Kidney (tissue), 13 donors: ENCODE measurements at regions not wholly inside any gene's neighbourhood (a gene's known extent, or its start where the extent isn't known, plus 50 kb on each side); places are given as distances from the start of the nearest gene placed in this dataset.

Source experiments
- DNase-seq, 5 donors: peaks; one replicate each; pipeline ENCODE4 v3.0.0-alpha.2; 2013 to 2020
- FAIRE-seq: peaks from 2 replicates; lab custom pipeline; 2012; peaks lifted over from hg19 to GRCh38; lab: Jason Lieb, UNC
- H3K27ac ChIP-seq, 2 donors: one replicate each; pipeline ENCODE4 v1.7.0; 2013; ENCODE audit warnings: low read depth in 2 of 2, low read length in 2 of 2, inconsistent platforms in 1 of 2
- H3K27me3 ChIP-seq: one replicate; pipeline ENCODE4 v1.7.1; 2013; ENCODE audit warnings: low read length, inconsistent platforms; ENCODE audit not compliant: control insufficient read depth, insufficient read depth
- H3K36me3 ChIP-seq, 3 donors: one replicate each; pipeline versions ENCODE4 v1.7.0 to v1.7.1; 2013; ENCODE audit warnings: low read length in 3 of 3, control low read depth in 1 of 3, inconsistent platforms in 1 of 3; ENCODE audit not compliant: insufficient read depth in 3 of 3, control insufficient read depth in 2 of 3
- H3K4me1 ChIP-seq, 3 donors: one replicate each; pipeline versions ENCODE4 v1.7.0 to v1.7.1; 2013; ENCODE audit warnings: low read length in 3 of 3, inconsistent platforms in 1 of 3, low read depth in 1 of 3; ENCODE audit not compliant: control insufficient read depth in 2 of 3, insufficient read depth in 2 of 3
- H3K4me3 ChIP-seq, 3 donors: one replicate each; pipeline versions ENCODE4 v1.7.0 to v1.8.1; 2013; ENCODE audit warnings: low read length in 3 of 3, control low read depth in 1 of 3, inconsistent platforms in 1 of 3
- H3K9ac ChIP-seq, 3 donors: one replicate each; pipeline versions ENCODE4 v1.7.0 to v1.7.1; 2013; ENCODE audit warnings: low read length in 3 of 3, control low read depth in 1 of 3, inconsistent platforms in 1 of 3
- H3K9me3 ChIP-seq, 3 donors: one replicate each; pipeline versions ENCODE4 v1.7.0 to v1.7.1; 2013; ENCODE audit warnings: low read length in 3 of 3, control low read depth in 1 of 3, inconsistent platforms in 1 of 3; ENCODE audit not compliant: control insufficient read depth in 2 of 3, insufficient read depth in 1 of 3
- intact Hi-C: fragments of 100-400 bp; cut with DNase I; formaldehyde crosslinking; loops from one replicate; pipeline ENCODE4 v1.11.1; 2022
- TF ChIP-seq, protein P1 (sequence below): IDR thresholded peaks from 3 replicates; pipeline ENCODE4 v1.5.1; 2012; ENCODE audit warnings: mild to moderate bottlenecking, moderate library complexity, borderline replicate concordance; ENCODE audit not compliant: insufficient read depth; ENCODE audit errors: extremely low read depth
- donor health status: control.
- donor health status: control.
- donor health status: control.
- donor health status: control.
- donor health status: control.
- donor health status: DM: yes; HTN: yes; CAD: no.
- donor health status: Normal renal cell carcinoma (clear cell type).

DNA sequence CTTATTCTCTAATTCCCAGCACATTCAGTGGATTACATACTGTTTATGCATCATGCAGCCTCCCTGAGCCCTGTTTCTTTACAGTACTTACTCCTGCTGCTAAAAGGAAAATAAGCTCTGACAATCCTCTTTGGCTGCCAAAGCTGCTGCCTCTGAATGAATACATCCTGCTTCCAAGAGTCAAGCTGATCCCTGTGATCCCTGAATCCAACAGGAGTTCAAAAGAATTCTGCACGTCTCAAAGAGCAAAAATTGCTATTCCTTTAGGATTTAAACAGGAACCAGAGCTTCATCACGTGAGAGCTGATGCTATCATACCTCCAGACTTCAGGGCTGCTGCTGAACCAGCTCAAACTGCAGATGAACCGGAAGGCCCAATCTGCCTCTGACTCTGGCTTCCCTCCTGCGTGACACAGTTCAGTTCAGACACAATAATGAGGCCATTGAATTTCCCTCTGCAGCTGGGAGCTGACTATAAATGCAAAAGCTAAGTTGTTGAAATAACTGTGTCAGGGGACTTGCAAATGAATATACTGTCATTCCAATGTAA lies 851.0 kb upstream of the PHF14 start:
- no peak overlapping the region for H3K9ac ChIP-seq
- no peaks in the 10 kb centered on the region for H3K36me3 ChIP-seq
- no peaks in the 10 kb centered on the region for H3K4me1 ChIP-seq
- no peak overlapping the region for H3K27ac ChIP-seq
- no peak overlapping the region for H3K4me3 ChIP-seq
- TF ChIP-seq, protein P1, sequence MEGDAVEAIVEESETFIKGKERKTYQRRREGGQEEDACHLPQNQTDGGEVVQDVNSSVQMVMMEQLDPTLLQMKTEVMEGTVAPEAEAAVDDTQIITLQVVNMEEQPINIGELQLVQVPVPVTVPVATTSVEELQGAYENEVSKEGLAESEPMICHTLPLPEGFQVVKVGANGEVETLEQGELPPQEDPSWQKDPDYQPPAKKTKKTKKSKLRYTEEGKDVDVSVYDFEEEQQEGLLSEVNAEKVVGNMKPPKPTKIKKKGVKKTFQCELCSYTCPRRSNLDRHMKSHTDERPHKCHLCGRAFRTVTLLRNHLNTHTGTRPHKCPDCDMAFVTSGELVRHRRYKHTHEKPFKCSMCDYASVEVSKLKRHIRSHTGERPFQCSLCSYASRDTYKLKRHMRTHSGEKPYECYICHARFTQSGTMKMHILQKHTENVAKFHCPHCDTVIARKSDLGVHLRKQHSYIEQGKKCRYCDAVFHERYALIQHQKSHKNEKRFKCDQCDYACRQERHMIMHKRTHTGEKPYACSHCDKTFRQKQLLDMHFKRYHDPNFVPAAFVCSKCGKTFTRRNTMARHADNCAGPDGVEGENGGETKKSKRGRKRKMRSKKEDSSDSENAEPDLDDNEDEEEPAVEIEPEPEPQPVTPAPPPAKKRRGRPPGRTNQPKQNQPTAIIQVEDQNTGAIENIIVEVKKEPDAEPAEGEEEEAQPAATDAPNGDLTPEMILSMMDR: no peak
- intact Hi-C loops: no loop called here
- peak in 4 of 5 donors; percentile 44 to 75 (median 52) for DNase-seq
- H3K9me3 ChIP-seq: no peaks in the 10 kb centered on the region
- H3K27me3 ChIP-seq: no peaks in the 10 kb centered on the region
- FAIRE-seq: no peak

DNA sequence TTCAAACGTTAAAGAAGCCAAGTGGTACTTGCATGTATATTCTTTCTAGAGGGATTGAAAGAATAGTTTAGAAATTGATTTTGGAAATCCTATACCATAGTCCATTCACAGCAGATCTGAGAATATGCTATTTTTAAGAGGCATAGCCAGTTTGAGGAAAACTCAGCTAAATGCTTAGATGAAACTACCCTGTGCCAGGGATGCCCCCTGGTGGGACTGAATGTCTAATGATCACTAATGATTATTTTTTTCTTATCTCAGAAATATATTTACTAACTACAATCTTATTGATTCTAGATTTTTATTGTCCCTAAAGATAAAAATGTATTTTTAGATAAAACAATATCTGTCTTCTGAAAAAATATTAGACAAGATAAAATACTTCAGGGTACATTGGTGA lies 844.9 kb upstream of the PHF14 start:
- DNase-seq (peak in 2 of 5 donors; percentile 12 to 41), FAIRE-seq (no peak)
- H3K9me3 ChIP-seq: no peaks in the 10 kb centered on the region
- no peaks in the 10 kb centered on the region for H3K36me3 ChIP-seq
- TF ChIP-seq, protein P1: no peak
- intact Hi-C loops: no loop called here
- no peak overlapping the region for H3K9ac ChIP-seq
- no peaks in the 10 kb centered on the region for H3K27me3 ChIP-seq
- no peak overlapping the region for H3K27ac ChIP-seq
- no peaks in the 10 kb centered on the region for H3K4me1 ChIP-seq
- no peak overlapping the region for H3K4me3 ChIP-seq

- Histone ChIP-seq H3K4me3 (no peak overlapping the region), H3K27ac (no peak overlapping the region), H3K4me1 (no peaks in the 10 kb centered on the region), H3K9ac (no peak overlapping the region), H3K36me3 (no peaks in the 10 kb centered on the region), H3K27me3 (no peaks in the 10 kb centered on the region), H3K9me3 (no peaks in the 10 kb centered on the region)
- TF ChIP-seq, protein P1: no peak
- DNase-seq (no peak), FAIRE-seq (no peak)
- intact Hi-C loops: no loop called here
Measured at GRCh38 chr7:10138087-10138854, 835.4 kb upstream of the PHF14 start.
